WI38 (cell line): ENCODE measurements at regions not wholly inside any gene's neighbourhood (a gene's known extent, or its start where the extent isn't known, plus 50 kb on each side); places are given as distances from the start of the nearest gene placed in this dataset.

ENCODE experiments used
- H3K4me3 ChIP-seq: 2 replicates; pipeline ENCODE4 v1.5.1; 2011; ENCODE audit warnings: low read depth, mild to moderate bottlenecking, control low read depth, low read length
- TF ChIP-seq, protein P1 (sequence below): IDR thresholded peaks from 2 replicates; pipeline ENCODE4 v1.5.1; 2012; ENCODE audit warnings: low read depth, mild to moderate bottlenecking, control low read depth, low read length

DNA sequence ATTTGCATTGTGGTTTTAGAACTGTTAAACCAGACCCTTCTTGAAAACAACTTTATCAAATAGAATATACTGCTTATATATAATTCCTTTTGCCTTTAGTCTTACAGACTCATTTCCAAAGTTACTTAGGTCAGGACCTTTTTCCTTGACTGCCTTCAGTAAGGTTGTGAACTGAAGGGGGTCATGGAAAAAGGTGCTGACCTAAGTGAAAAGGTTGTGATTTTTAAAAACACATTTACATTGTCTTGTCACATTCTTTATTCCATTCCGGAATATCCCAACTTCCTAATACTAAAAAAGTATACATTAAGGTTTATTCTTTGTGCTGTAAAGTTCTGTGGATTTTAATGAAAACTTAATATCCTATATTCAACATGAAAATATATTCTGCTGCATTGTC, 581.4 kb downstream of the SOCS6 start:
- H3K4me3 ChIP-seq, result no peak overlapping the region
- TF ChIP-seq, protein P1, sequence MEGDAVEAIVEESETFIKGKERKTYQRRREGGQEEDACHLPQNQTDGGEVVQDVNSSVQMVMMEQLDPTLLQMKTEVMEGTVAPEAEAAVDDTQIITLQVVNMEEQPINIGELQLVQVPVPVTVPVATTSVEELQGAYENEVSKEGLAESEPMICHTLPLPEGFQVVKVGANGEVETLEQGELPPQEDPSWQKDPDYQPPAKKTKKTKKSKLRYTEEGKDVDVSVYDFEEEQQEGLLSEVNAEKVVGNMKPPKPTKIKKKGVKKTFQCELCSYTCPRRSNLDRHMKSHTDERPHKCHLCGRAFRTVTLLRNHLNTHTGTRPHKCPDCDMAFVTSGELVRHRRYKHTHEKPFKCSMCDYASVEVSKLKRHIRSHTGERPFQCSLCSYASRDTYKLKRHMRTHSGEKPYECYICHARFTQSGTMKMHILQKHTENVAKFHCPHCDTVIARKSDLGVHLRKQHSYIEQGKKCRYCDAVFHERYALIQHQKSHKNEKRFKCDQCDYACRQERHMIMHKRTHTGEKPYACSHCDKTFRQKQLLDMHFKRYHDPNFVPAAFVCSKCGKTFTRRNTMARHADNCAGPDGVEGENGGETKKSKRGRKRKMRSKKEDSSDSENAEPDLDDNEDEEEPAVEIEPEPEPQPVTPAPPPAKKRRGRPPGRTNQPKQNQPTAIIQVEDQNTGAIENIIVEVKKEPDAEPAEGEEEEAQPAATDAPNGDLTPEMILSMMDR, result no peak

DNA sequence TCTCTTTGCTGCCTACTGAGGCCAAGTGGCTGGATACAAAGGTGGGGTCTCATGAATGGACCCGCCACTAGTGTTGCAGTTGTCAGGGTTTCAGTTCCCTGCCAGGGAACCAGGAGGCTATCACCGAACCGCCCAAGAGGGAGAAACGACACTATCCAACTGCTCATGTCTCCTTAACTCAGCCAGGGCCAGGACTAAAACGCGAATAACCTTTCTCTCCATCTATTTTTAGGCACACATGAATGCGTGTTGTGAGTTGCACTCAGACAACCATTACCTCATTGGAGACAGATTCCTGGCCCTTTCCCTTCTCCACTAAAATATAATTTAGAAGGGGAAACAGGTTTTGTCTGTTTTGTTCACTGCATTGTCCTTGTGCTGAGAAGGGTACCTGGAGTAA, 559.5 kb downstream of the SOCS6 start:
- no peak overlapping the region for H3K4me3 ChIP-seq

DNA sequence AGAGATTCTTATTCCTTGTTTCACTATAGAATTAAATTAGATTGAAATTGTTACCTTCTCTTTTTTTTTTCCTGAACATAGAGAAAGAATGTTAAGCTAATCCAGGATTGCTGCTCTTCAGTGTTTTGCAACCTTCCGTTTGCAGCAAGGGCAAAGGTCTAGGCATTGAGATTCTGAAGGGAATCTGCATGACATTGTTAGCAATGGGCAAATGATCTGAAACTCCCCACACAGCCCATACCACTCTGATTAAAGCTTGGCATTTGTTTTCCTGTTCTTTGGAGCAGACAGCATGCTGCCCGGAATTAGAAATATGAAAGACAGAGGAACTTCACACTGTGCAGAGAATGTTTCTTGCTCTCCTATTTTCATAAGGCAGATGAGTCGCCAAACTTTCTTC, 551.8 kb downstream of the SOCS6 start:
- TF ChIP-seq, protein P1, result no peak

More for the DNA sequence above, 559.5 kb downstream of the SOCS6 start:
- TF ChIP-seq, protein P1, result no peak

DNA sequence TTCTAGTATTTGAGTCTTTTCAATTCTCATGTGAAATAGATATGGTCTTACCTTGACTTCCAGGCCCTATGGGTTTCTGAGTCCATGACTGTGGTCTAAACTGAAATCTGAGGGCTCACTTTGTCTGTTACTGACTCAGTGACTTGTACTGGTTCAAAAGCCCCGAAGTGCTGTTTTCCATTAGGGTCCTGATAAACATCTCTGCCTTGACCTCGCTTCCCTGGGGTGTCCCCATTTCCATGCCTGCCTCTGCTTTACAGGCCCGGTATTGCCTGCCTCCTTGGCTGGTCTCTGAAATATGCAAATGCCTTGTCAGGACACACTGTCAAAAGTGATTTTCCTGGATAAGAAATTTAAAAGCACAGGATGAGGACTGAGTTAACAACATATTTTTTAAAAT, 538.8 kb downstream of the SOCS6 start:
- H3K4me3 ChIP-seq, result no peak overlapping the region
- TF ChIP-seq, protein P1, result no peak

More for the DNA sequence above, 551.8 kb downstream of the SOCS6 start:
- H3K4me3 ChIP-seq, result no peak overlapping the region

DNA sequence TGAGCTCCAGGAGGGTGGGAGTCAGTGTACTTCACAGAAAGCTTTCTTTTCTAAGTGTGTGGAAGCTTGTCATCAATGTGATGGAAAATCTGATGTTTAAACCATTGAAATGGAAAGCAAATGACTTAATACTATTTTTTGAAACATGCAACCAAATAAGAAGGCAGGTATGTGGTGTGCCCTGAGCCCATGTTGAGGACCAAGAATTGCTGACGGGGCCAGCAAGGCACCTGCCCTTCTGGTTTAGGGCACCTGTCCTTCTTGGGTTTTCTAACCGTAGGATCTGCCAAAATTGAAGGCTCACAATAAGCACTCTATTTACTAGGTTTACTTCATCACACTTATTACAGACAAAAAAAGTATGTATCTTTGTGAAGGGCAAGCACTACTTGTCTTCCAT, 537.7 kb downstream of the SOCS6 start:
- H3K4me3 ChIP-seq, result no peak overlapping the region
- TF ChIP-seq, protein P1, result no peak

DNA sequence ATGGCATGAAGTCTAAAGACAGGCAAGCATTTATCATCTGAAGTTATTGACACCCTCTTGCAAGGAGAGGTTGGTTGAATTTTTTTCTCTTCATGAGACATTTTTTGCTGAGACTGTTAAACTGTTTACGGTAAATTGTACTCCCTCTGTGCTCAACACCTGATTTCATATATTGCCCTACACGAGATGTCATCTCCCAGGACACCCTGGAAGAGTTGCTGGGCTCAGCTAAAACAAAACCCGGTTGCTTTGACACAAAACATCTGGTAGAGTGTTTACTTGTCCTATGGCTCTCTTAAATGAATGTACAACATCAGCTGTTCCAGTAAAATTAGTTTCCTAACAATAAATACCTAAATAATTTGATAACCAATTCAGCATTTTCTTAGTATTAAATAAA, 533.8 kb downstream of the SOCS6 start:
- H3K4me3 ChIP-seq, result no peak overlapping the region
- TF ChIP-seq, protein P1, result no peak

DNA sequence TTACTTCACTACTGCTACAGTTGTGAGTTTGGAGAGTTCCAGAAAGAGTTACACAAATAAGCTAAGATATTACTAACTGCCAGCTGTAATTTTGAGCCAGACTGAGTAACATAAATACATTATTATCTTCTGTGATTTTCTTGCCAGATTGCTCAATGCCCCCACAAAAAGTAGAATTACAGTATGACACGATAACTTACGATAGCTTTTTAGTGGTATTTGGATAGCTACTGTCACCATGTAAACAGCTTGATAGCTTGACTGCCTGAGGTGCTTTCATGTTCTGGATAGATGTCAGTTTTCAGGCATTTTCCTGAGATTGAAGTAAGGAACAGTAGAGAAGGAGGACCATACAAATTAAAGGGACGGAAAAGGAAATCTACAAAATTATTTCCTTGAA, 533.3 kb downstream of the SOCS6 start:
- H3K4me3 ChIP-seq, result no peak overlapping the region
- TF ChIP-seq, protein P1, result no peak
